ENCODE measurements at regions not wholly inside any gene's neighbourhood (a gene's known extent, or its start where the extent isn't known, plus 50 kb on each side); places are given as distances from the start of the nearest gene placed in this dataset.

GRCh38 chr20:11032611-11033010 is 358.8 kb upstream of the JAG1 start:
- TF ChIP-seq CTCF (conservative IDR thresholded peaks at IDR 0.05 in 1 of 2, IDR thresholded peaks at IDR 0.05 in 1 of 2; ENCODE audit: extremely low read depth in 1 of 2, insufficient read depth in 1 of 2, low read depth in 1 of 2, low read length in 2 of 2) (no peak), EZH2 (IDR thresholded peaks at IDR 0.05; ENCODE audit: borderline replicate concordance, low read length) (no peak)

Data from mammary epithelial cell (primary cell).